Peyer's patch (tissue), 4 donors: ENCODE measurements at regions not wholly inside any gene's neighbourhood (a gene's known extent, or its start where the extent isn't known, plus 50 kb on each side); places are given as distances from the start of the nearest gene placed in this dataset.

Experiments used
- DNase-seq, 3 donors: peaks; one replicate each; pipeline ENCODE4 v3.0.0-alpha.2; 2017 to 2019
- H3K27ac ChIP-seq, 4 donors: fragments of 200-600 bp; sonication (generic); one replicate each; pipeline ENCODE4 v1.5.1; 2016 to 2019
- H3K27me3 ChIP-seq, 2 donors: fragments of 200-600 bp; sonication (generic); one replicate each; pipeline ENCODE4 v1.5.1; 2019
- H3K36me3 ChIP-seq, 3 donors: fragments of 200-600 bp; sonication (generic); one replicate each; pipeline ENCODE4 v1.5.1; 2016 to 2019
- H3K4me1 ChIP-seq, 4 donors: fragments of 200-600 bp; sonication (generic); one replicate each; pipeline ENCODE4 v1.5.1; 2016 to 2019
- H3K4me3 ChIP-seq, 4 donors: fragments of 200-600 bp; sonication (generic); 1 replicate in 3 of 4; 2 replicates in 1 of 4; pipeline ENCODE4 v1.5.1; 2016 to 2019; ENCODE audit warnings: mild to moderate bottlenecking in 1 of 4
- H3K9me3 ChIP-seq, 4 donors: fragments of 200-600 bp; sonication (generic); one replicate each; pipeline ENCODE4 v1.5.1; 2016 to 2019; ENCODE audit warnings: mild to moderate bottlenecking in 1 of 4
- CTCF ChIP-seq, 6 experiments: fragments of 450-650 bp in 4 of 6; fragments of 200-600 bp in 2 of 6; sonication (generic) in 1 of 6; IDR thresholded peaks; one replicate each; pipeline ENCODE4 v1.5.1; 2017 to 2019; ENCODE audit warnings: antibody characterized with exemption in 6 of 6, mild to moderate bottlenecking in 3 of 6, moderate library complexity in 1 of 6
- POLR2A ChIP-seq, 2 donors: fragments of 450-650 bp; IDR thresholded peaks; one replicate each; pipeline ENCODE4 v1.5.1; 2017; ENCODE audit warnings: antibody characterized with exemption in 2 of 2, mild to moderate bottlenecking in 2 of 2, moderate library complexity in 2 of 2

GRCh38 chr3:23055733-23056376 lies 147.3 kb upstream of the UBE2E2 start:
- H3K27ac ChIP-seq: no peak overlapping the region
- no peak overlapping the region for H3K4me3 ChIP-seq
- H3K9me3 ChIP-seq: no peaks in the 10 kb centered on the region
- TF ChIP-seq CTCF (IDR thresholded peaks at IDR 0.05): no peak
- TF ChIP-seq POLR2A (IDR thresholded peaks at IDR 0.05): no peak
- H3K36me3 ChIP-seq: no peaks in the 10 kb centered on the region
- DNase-seq: no peak
- no peaks in the 10 kb centered on the region for H3K4me1 ChIP-seq
- H3K27me3 ChIP-seq: no peaks in the 10 kb centered on the region

GRCh38 chr3:23062582-23062981 lies 140.5 kb upstream of the UBE2E2 start:
- H3K9me3 ChIP-seq: no peaks in the 10 kb centered on the region
- H3K27ac ChIP-seq: no peak overlapping the region
- H3K4me3 ChIP-seq: no peak overlapping the region
- no peaks in the 10 kb centered on the region for H3K4me1 ChIP-seq
- DNase-seq: no peak
- no peak for TF ChIP-seq CTCF (IDR thresholded peaks at IDR 0.05)
- no peak for TF ChIP-seq POLR2A (IDR thresholded peaks at IDR 0.05)
- no peaks in the 10 kb centered on the region for H3K27me3 ChIP-seq
- no peaks in the 10 kb centered on the region for H3K36me3 ChIP-seq

GRCh38 chr3:23062982-23063381 lies 140.1 kb upstream of the UBE2E2 start:
- no peak overlapping the region for H3K27ac ChIP-seq
- H3K27me3 ChIP-seq: no peaks in the 10 kb centered on the region
- TF ChIP-seq CTCF (IDR thresholded peaks at IDR 0.05) (no peak), POLR2A (IDR thresholded peaks at IDR 0.05) (no peak)
- H3K4me3 ChIP-seq: no peak overlapping the region
- H3K4me1 ChIP-seq: no peaks in the 10 kb centered on the region
- H3K36me3 ChIP-seq: no peaks in the 10 kb centered on the region
- H3K9me3 ChIP-seq: no peaks in the 10 kb centered on the region
- DNase-seq: no peak

DNA sequence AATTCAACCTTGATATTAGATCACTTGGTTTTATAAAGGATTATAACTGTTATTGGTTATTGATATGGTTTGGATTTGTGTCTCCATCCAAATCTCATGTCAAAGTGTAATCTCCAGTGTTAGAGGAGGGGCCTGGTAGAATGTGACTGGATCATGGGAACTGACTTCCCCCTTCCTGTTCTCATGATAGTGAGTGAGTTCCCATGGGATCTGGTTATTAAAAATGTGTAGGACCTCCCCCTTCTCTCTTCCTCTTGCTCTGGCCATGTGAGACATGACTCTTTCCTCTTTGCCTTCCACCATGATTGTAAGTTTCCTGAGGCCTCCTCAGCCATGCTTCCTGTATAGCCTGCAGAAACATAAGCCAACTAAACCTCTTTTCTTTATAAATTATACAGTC lies 136.0 kb upstream of the UBE2E2 start:
- TF ChIP-seq POLR2A (IDR thresholded peaks at IDR 0.05): no peak
- no peak for TF ChIP-seq CTCF (IDR thresholded peaks at IDR 0.05)
- Histone ChIP-seq H3K9me3 (no peaks in the 10 kb centered on the region), H3K27ac (no peak overlapping the region), H3K36me3 (no peaks in the 10 kb centered on the region), H3K27me3 (no peaks in the 10 kb centered on the region), H3K4me1 (no peaks in the 10 kb centered on the region), H3K4me3 (no peak overlapping the region)
- no peak for DNase-seq

DNA sequence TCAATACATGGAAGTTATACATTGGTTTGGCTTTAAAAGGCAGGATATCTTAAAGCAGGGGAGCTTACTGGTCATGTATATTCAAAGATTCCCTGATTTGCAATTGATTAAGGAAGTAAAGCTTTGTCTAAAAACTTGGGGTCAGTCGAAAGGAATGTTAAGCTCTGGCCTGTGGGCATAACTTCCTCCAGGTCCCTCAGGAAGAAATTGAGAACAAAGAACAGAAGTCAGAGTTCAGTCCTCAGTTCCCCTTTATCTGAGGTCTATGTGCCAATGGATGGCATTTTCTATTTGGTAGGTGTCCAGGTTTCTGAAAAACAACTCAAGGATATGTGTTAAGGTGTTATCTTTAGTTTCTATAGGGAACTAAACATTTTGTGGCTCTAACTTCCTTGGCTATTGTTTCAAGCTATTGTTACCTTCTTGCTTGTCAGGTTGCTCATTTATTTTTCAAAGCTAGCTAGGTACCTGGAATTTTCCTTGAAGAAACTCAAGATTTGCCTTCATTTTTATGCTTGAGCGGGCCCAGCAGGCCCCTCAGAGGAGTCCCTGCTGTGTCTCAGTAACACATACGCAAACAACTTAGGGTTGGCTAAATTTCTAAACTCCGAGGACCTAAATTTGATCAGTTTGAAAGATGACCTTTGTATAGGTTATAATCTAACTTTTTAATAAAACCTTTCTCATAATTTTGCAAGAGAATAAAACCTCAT lies 135.0 kb upstream of the UBE2E2 start:
- no peak for DNase-seq
- TF ChIP-seq CTCF (IDR thresholded peaks at IDR 0.05) (no peak), POLR2A (IDR thresholded peaks at IDR 0.05) (no peak)
- Histone ChIP-seq H3K27ac (no peak overlapping the region), H3K9me3 (no peaks in the 10 kb centered on the region), H3K4me3 (no peak overlapping the region), H3K27me3 (no peaks in the 10 kb centered on the region), H3K4me1 (no peaks in the 10 kb centered on the region), H3K36me3 (no peaks in the 10 kb centered on the region)
